Heart left ventricle (tissue), 16 donors: ENCODE measurements at regions not wholly inside any gene's neighbourhood (a gene's known extent, or its start where the extent isn't known, plus 50 kb on each side); places are given as distances from the start of the nearest gene placed in this dataset.
A peak's percentile ranks its signal among the peaks of the same experiment; 100 is the strongest.

Source experiments
- ATAC-seq, 4 donors: fragments of 200-7000 bp; cut with Tn5 transposase; one replicate each; pipeline ENCODE4 v1.9.1; 2020 to 2022; ENCODE audit warnings: moderate library complexity in 4 of 4, mild to moderate bottlenecking in 3 of 4, moderate number of reproducible peaks in 1 of 4
- DNase-seq, 5 donors: peaks; one replicate each; pipeline ENCODE4 v3.0.0-alpha.2; 2020
- H3K27ac ChIP-seq, 12 donors: fragments of 200-600 bp; sonication (generic) in 4 of 12; one replicate each; pipeline versions ENCODE4 v1.5.0 to v1.8.0; 2016 to 2022; ENCODE audit warnings: mild to moderate bottlenecking in 2 of 12
- H3K27me3 ChIP-seq, 9 donors: fragments of 200-600 bp; sonication (generic) in 2 of 9; one replicate each; pipeline versions ENCODE4 v1.5.1 to v1.8.0; 2016 to 2022; ENCODE audit warnings: mild to moderate bottlenecking in 3 of 9
- H3K36me3 ChIP-seq, 9 donors: fragments of 200-600 bp; sonication (generic) in 2 of 9; one replicate each; pipeline versions ENCODE4 v1.5.0 to v1.8.0; 2018 to 2022; ENCODE audit warnings: mild to moderate bottlenecking in 2 of 9
- H3K4me1 ChIP-seq, 12 donors: fragments of 200-600 bp; sonication (generic) in 4 of 12; one replicate each; pipeline versions ENCODE4 v1.5.0 to v1.8.0; 2016 to 2022; ENCODE audit warnings: mild to moderate bottlenecking in 3 of 12
- H3K4me3 ChIP-seq, 12 donors: fragments of 200-600 bp; sonication (generic) in 4 of 12; one replicate each; pipeline versions ENCODE4 v1.5.0 to v1.8.0; 2017 to 2022; ENCODE audit warnings: mild to moderate bottlenecking in 9 of 12, moderate library complexity in 4 of 12
- H3K9me3 ChIP-seq, 12 donors: fragments of 200-600 bp; sonication (generic) in 4 of 12; one replicate each; pipeline versions ENCODE4 v1.5.0 to v1.8.0; 2016 to 2022; ENCODE audit warnings: mild to moderate bottlenecking in 1 of 12
- POLR2A ChIP-seq, 2 donors: fragments of 450-650 bp; IDR thresholded peaks; one replicate each; pipeline ENCODE4 v1.6.1; 2017; ENCODE audit warnings: antibody characterized with exemption in 2 of 2, mild to moderate bottlenecking in 2 of 2, moderate library complexity in 2 of 2
- WGBS, 4 donors: extraction: QIAGEN DNeasy Blood & Tissue Kit in 2 of 4; methylation state at CpG; one replicate each; pipeline versions ENCODE4 v1.1.5 to v1.1.7; 2013 to 2018; 5-methylcytosine and 5-hydroxymethylcytosine counted together
- intact Hi-C, 10 donors: fragments of 100-400 bp; cut with DNase I; formaldehyde crosslinking; loops; one replicate each; pipeline versions ENCODE4 v1.11.1 to v1.14.2; 2022
- TF ChIP-seq, protein P1 (sequence below), 12 donors: fragments of 200-600 bp; sonication (generic) in 4 of 12; IDR thresholded peaks; one replicate each; pipeline versions ENCODE4 v1.5.0 to v1.8.0; 2018 to 2022; ENCODE audit warnings: antibody characterized with exemption in 12 of 12, mild to moderate bottlenecking in 5 of 12
- donor health status: ischemic (EF 13 %, LVEDD 7.1; RV severe dilation, severe dysfunction).
- donor health status: healthy with polysubstance abuse.
- donor health status: DM: no; HTN: yes; CAD: no.
- donor health status: DM: no; HTN: no; CAD: no.
- donor health status: ischemic (EF 25% LVEDD 6.9; RV normal size, moderate dysfunction).
- donor health status: ischemic (EF 25% LVEDD 5.7; RV mildly dilated, moderate dysfunction).
- donor health status: healthy.
- donor health status: DM: yes; HTN: yes; CAD: no.
- donor health status: ischemic (EF 35%, LVEDD 5.7; RV mildly dilated, moderate dysfunction).
- donor health status: nonischemic (EF 11% LVEDD 7.7; RV severe dilation, severe dysfunction).
- donor health status: DM: yes; HTN: yes; CAD: no.
- donor health status: PGD.
- donor health status: ischemic (EF 29% LVEDD 5.4; RV normal size, mild dysfunction).
- donor health status: nonischemic (EF 23%, LVEDD 6.1; RV moderate dilation, normal function).

- WGBS, 4 donors: 65 to 81% (median 76%) methylated on average over 3 of the region's 3 CpGs
- ATAC-seq (no peak), DNase-seq (no peak)
- H3K27me3 ChIP-seq: no peaks in the 10 kb centered on the region
- no peak for TF ChIP-seq POLR2A (IDR thresholded peaks at IDR 0.05)
- TF ChIP-seq, protein P1, sequence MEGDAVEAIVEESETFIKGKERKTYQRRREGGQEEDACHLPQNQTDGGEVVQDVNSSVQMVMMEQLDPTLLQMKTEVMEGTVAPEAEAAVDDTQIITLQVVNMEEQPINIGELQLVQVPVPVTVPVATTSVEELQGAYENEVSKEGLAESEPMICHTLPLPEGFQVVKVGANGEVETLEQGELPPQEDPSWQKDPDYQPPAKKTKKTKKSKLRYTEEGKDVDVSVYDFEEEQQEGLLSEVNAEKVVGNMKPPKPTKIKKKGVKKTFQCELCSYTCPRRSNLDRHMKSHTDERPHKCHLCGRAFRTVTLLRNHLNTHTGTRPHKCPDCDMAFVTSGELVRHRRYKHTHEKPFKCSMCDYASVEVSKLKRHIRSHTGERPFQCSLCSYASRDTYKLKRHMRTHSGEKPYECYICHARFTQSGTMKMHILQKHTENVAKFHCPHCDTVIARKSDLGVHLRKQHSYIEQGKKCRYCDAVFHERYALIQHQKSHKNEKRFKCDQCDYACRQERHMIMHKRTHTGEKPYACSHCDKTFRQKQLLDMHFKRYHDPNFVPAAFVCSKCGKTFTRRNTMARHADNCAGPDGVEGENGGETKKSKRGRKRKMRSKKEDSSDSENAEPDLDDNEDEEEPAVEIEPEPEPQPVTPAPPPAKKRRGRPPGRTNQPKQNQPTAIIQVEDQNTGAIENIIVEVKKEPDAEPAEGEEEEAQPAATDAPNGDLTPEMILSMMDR (IDR thresholded peaks at IDR 0.05): no peak
- H3K4me1 ChIP-seq: peaks cover 0 to 30% (median 0%) of the 10 kb centered on the region in 12 donors
- H3K4me3 ChIP-seq: peak overlapping the region in 1 of 12 donors; percentile 47
- H3K36me3 ChIP-seq: no peaks in the 10 kb centered on the region
- peak overlapping the region in 11 of 12 donors; percentile 18 to 73 (median 47) for H3K27ac ChIP-seq
- intact Hi-C loops: no loop called here
- no peaks in the 10 kb centered on the region for H3K9me3 ChIP-seq
Measured at GRCh38 chr10:4035599-4035945, 250.6 kb upstream of the KLF6 start.

DNA sequence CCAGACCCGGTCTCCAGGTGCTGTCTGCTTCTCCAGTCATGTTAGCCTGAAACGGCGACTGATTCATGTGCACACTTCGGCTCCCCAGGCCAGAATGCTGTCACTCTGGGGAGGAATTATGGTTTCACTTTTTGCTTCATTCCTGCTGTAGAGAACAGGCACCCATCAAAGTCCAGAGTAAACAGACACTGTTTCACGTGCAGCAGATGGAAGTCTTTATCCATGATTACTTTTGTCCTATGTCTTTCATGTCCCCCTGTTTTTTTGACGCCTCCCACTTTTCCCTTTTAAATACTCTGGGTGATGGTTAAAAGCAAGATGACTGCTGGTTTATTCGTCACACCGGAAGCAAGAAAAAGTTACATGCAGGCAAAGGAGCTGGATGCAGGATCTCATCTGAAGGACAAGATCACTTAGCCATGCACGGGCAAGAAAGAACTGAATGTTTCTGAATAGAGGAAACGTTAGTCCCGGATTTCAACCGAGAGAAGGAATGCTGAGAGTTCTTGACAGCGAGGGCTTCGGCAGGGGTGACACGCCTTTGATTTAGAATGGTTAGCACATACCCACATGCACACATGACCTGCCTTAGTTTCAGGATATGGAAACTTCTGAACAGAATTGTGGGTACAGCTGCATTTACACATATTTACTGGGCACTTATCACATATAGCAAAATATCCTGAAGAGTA lies 250.0 kb upstream of the KLF6 start:
- H3K4me1 ChIP-seq: peaks cover 0 to 30% (median 0%) of the 10 kb centered on the region in 12 donors
- no peaks in the 10 kb centered on the region for H3K9me3 ChIP-seq
- 35 to 58% (median 50%) methylated on average over 15 of the region's 15 CpGs for WGBS, 4 donors
- DNase-seq (no peak), ATAC-seq (peak; percentile 35 to 65 (median 46))
- H3K27me3 ChIP-seq: no peaks in the 10 kb centered on the region
- intact Hi-C loops: no loop called here
- no peaks in the 10 kb centered on the region for H3K36me3 ChIP-seq
- peak overlapping the region; percentile 4 to 73 (median 44) for H3K27ac ChIP-seq
- TF ChIP-seq, protein P1 (IDR thresholded peaks at IDR 0.05): no peak
- TF ChIP-seq POLR2A (IDR thresholded peaks at IDR 0.05): no peak
- peak overlapping the region in 9 of 12 donors; percentile 2 to 47 (median 28) for H3K4me3 ChIP-seq

- WGBS, 4 donors: 89 to 96% (median 94%) methylated on average over 8 of the region's 8 CpGs
- ATAC-seq: no peak
- H3K4me3 ChIP-seq: no peak overlapping the region
Measured at GRCh38 chr10:4033341-4033896, 248.4 kb upstream of the KLF6 start.

DNA sequence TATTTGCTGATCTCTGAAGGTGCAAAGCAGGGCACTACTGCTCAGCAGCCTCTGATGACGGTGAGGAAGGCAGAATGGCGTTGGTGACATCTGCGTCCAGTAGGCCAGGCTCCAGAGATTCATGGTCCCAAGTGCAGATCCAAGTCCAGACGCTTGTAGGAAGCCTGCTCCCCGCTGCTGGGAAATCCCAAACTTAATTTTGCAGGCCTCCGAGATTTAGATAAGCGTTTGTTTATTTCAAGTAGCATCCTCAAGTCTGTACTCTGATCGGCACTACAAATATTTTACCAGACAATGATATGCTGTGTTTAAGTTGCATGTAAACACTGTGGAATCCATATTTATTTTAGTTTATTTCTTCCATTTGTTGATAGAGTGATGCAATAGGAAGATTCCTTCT lies 244.9 kb upstream of the KLF6 start:
- ATAC-seq (no peak), DNase-seq (no peak)
- 90 to 94% (median 92%) methylated on average over 8 of the region's 8 CpGs for WGBS, 4 donors
- TF ChIP-seq POLR2A (IDR thresholded peaks at IDR 0.05): no peak
- TF ChIP-seq, protein P1 (IDR thresholded peaks at IDR 0.05): no peak
- no peaks in the 10 kb centered on the region for H3K27me3 ChIP-seq
- intact Hi-C loops: no loop called here
- no peak overlapping the region for H3K4me3 ChIP-seq
- no peaks in the 10 kb centered on the region for H3K36me3 ChIP-seq
- H3K9me3 ChIP-seq: no peaks in the 10 kb centered on the region
- no peak overlapping the region for H3K27ac ChIP-seq
- peaks cover 0 to 20% (median 0%) of the 10 kb centered on the region in 12 donors for H3K4me1 ChIP-seq

More at GRCh38 chr10:4033341-4033896, 248.4 kb upstream of the KLF6 start:
- H3K27me3 ChIP-seq: no peaks in the 10 kb centered on the region
- peaks cover 0 to 30% (median 0%) of the 10 kb centered on the region in 12 donors for H3K4me1 ChIP-seq
- intact Hi-C loops: no loop called here
- H3K9me3 ChIP-seq: no peaks in the 10 kb centered on the region
- no peak for DNase-seq
- TF ChIP-seq, protein P1 (IDR thresholded peaks at IDR 0.05): no peak
- no peak for TF ChIP-seq POLR2A (IDR thresholded peaks at IDR 0.05)
- H3K36me3 ChIP-seq: no peaks in the 10 kb centered on the region
- H3K27ac ChIP-seq: peak overlapping the region in 1 of 12 donors; percentile 59
